Uterus (tissue), 3 donors: ENCODE measurements at regions not wholly inside any gene's neighbourhood (a gene's known extent, or its start where the extent isn't known, plus 50 kb on each side); places are given as distances from the start of the nearest gene placed in this dataset.

ENCODE experiments used
- DNase-seq, 2 donors: peaks; one replicate each; pipeline ENCODE4 v3.0.0-alpha.2; 2019 to 2020
- H3K27ac ChIP-seq, 2 donors: fragments of 200-600 bp; sonication (generic); 1 replicate in 1 of 2; 2 replicates in 1 of 2; pipeline ENCODE4 v1.5.1; 2016 to 2018
- H3K27me3 ChIP-seq, 2 donors: fragments of 200-600 bp; sonication (generic); one replicate each; pipeline ENCODE4 v1.5.1; 2018 to 2019; ENCODE audit warnings: control low read depth in 1 of 2
- H3K36me3 ChIP-seq, 2 donors: fragments of 200-600 bp; sonication (generic); one replicate each; pipeline ENCODE4 v1.5.1; 2019; ENCODE audit warnings: control low read depth in 1 of 2
- H3K4me1 ChIP-seq, 2 donors: fragments of 200-600 bp; sonication (generic); one replicate each; pipeline ENCODE4 v1.5.1; 2018 to 2019; ENCODE audit warnings: control low read depth in 1 of 2
- H3K4me3 ChIP-seq, 2 donors: fragments of 200-600 bp; sonication (generic); 1 replicate in 1 of 2; 2 replicates in 1 of 2; pipeline ENCODE4 v1.5.1; 2018 to 2019; ENCODE audit warnings: mild to moderate bottlenecking in 1 of 2
- H3K9me3 ChIP-seq, 2 donors: fragments of 200-600 bp; sonication (generic); one replicate each; pipeline ENCODE4 v1.5.1; 2019; ENCODE audit warnings: control low read depth in 1 of 2
- POLR2A ChIP-seq, 2 donors: fragments of 450-650 bp; IDR thresholded peaks; one replicate each; pipeline ENCODE4 v1.6.1; 2016; ENCODE audit warnings: antibody characterized with exemption in 2 of 2, mild to moderate bottlenecking in 1 of 2, moderate library complexity in 1 of 2
- intact Hi-C: fragments of 100-400 bp; cut with DNase I; formaldehyde crosslinking; loops from one replicate; pipeline ENCODE4 v1.15.1; 2023; ENCODE audit warnings: low total_unique reads
- TF ChIP-seq, protein P1 (sequence below), 4 experiments: fragments of 200-600 bp in 2 of 4; fragments of 450-650 bp in 2 of 4; sonication (generic) in 2 of 4; IDR thresholded peaks; one replicate each; pipeline ENCODE4 v1.5.1; 2016 to 2019; ENCODE audit warnings: antibody characterized with exemption in 4 of 4, mild to moderate bottlenecking in 2 of 4, moderate library complexity in 1 of 4
- donor health status: DM: yes; HTN: yes; CAD: no.

GRCh38 chr4:41388080-41388479 is 131.4 kb downstream of the UCHL1 start:
- Histone ChIP-seq H3K27ac (no peak overlapping the region), H3K36me3 (no peaks in the 10 kb centered on the region), H3K27me3 (no peaks in the 10 kb centered on the region), H3K9me3 (no peaks in the 10 kb centered on the region), H3K4me3 (no peak overlapping the region), H3K4me1 (no peaks in the 10 kb centered on the region)
- no peak for TF ChIP-seq POLR2A (IDR thresholded peaks at IDR 0.05)
- TF ChIP-seq, protein P1, sequence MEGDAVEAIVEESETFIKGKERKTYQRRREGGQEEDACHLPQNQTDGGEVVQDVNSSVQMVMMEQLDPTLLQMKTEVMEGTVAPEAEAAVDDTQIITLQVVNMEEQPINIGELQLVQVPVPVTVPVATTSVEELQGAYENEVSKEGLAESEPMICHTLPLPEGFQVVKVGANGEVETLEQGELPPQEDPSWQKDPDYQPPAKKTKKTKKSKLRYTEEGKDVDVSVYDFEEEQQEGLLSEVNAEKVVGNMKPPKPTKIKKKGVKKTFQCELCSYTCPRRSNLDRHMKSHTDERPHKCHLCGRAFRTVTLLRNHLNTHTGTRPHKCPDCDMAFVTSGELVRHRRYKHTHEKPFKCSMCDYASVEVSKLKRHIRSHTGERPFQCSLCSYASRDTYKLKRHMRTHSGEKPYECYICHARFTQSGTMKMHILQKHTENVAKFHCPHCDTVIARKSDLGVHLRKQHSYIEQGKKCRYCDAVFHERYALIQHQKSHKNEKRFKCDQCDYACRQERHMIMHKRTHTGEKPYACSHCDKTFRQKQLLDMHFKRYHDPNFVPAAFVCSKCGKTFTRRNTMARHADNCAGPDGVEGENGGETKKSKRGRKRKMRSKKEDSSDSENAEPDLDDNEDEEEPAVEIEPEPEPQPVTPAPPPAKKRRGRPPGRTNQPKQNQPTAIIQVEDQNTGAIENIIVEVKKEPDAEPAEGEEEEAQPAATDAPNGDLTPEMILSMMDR (IDR thresholded peaks at IDR 0.05) = no peak
- DNase-seq = no peak
- intact Hi-C loops = no loop called here

- intact Hi-C loops = no loop called here
- DNase-seq = no peak
- Histone ChIP-seq H3K9me3 (no peaks in the 10 kb centered on the region), H3K27ac (no peak overlapping the region), H3K4me3 (no peak overlapping the region), H3K36me3 (no peaks in the 10 kb centered on the region), H3K4me1 (no peaks in the 10 kb centered on the region), H3K27me3 (no peaks in the 10 kb centered on the region)
- no peak for TF ChIP-seq POLR2A (IDR thresholded peaks at IDR 0.05)
- TF ChIP-seq, protein P1 (IDR thresholded peaks at IDR 0.05) = no peak
These were observed 132.6 kb downstream of the UCHL1 start for GRCh38 chr4:41389356-41389755.

DNA sequence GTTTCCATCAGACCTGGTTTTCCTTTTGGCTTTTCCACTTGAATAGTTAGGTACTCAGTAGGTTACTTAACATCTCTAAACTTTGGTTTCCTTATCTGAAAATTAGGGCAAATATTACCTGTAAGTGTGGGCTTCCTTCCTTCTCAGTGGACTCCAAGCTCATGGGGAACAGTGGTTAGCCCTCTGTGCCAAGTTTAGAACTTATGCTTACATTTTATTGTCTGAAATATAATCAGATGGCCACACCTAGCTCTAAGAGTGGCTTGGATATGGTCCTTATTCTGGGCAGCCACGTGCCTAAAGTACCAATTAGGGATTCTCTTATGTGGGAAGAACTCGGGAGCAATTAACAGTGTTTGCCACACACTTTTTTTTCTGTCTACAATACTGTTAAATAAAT is 133.9 kb downstream of the UCHL1 start:
- no peak for DNase-seq
- Histone ChIP-seq H3K4me3 (no peak overlapping the region), H3K4me1 (no peaks in the 10 kb centered on the region), H3K27me3 (no peaks in the 10 kb centered on the region), H3K9me3 (no peaks in the 10 kb centered on the region), H3K36me3 (no peaks in the 10 kb centered on the region), H3K27ac (no peak overlapping the region)
- TF ChIP-seq, protein P1 (IDR thresholded peaks at IDR 0.05) = no peak
- TF ChIP-seq POLR2A (IDR thresholded peaks at IDR 0.05) = no peak
- intact Hi-C loops = no loop called here

- intact Hi-C loops = no loop called here
These were observed 134.5 kb downstream of the UCHL1 start for GRCh38 chr4:41391271-41391670.

DNA sequence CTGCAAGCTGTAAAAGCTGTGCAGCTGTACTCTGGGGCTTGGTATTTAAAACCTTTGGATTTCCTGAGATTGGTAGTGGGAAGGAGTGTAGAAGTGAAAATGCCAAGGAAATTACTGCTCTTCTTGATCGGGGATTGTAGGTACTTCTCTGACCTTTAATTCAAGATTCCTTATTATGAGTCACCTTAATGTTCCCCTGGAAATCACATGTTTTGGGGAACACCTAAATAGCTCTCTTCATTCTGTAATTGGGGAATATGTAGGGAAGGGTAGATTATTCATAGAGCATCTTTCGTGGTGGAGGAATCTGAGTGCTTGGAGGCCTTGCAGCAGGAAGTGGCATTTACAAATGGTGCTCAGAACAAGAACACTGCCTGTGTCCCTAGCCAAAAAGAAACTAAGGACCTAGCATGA is 137.8 kb downstream of the UCHL1 start:
- TF ChIP-seq, protein P1 (IDR thresholded peaks at IDR 0.05) = no peak
- H3K4me1 ChIP-seq = no peaks in the 10 kb centered on the region
- H3K27me3 ChIP-seq = no peaks in the 10 kb centered on the region
- DNase-seq = no peak
- no peaks in the 10 kb centered on the region for H3K9me3 ChIP-seq
- intact Hi-C loops = no loop called here
- no peaks in the 10 kb centered on the region for H3K36me3 ChIP-seq
- no peak overlapping the region for H3K4me3 ChIP-seq
- H3K27ac ChIP-seq = no peak overlapping the region

More at GRCh38 chr4:41391271-41391670, 134.5 kb downstream of the UCHL1 start:
- no peak for DNase-seq
- Histone ChIP-seq H3K27ac (no peak overlapping the region), H3K9me3 (no peaks in the 10 kb centered on the region), H3K4me3 (no peak overlapping the region), H3K27me3 (no peaks in the 10 kb centered on the region), H3K4me1 (no peaks in the 10 kb centered on the region), H3K36me3 (no peaks in the 10 kb centered on the region)
- TF ChIP-seq, protein P1 (IDR thresholded peaks at IDR 0.05) = no peak
- no peak for TF ChIP-seq POLR2A (IDR thresholded peaks at IDR 0.05)
